Peyer's patch (tissue), 4 donors: ENCODE measurements at regions not wholly inside any gene's neighbourhood (a gene's known extent, or its start where the extent isn't known, plus 50 kb on each side); places are given as distances from the start of the nearest gene placed in this dataset.

Experiments
- DNase-seq, 3 donors: peaks; one replicate each; pipeline ENCODE4 v3.0.0-alpha.2; 2017 to 2019
- H3K27ac ChIP-seq, 4 donors: fragments of 200-600 bp; sonication (generic); one replicate each; pipeline ENCODE4 v1.5.1; 2016 to 2019
- H3K27me3 ChIP-seq, 2 donors: fragments of 200-600 bp; sonication (generic); one replicate each; pipeline ENCODE4 v1.5.1; 2019
- H3K36me3 ChIP-seq, 3 donors: fragments of 200-600 bp; sonication (generic); one replicate each; pipeline ENCODE4 v1.5.1; 2016 to 2019
- H3K4me1 ChIP-seq, 4 donors: fragments of 200-600 bp; sonication (generic); one replicate each; pipeline ENCODE4 v1.5.1; 2016 to 2019
- H3K4me3 ChIP-seq, 4 donors: fragments of 200-600 bp; sonication (generic); 1 replicate in 3 of 4; 2 replicates in 1 of 4; pipeline ENCODE4 v1.5.1; 2016 to 2019; ENCODE audit warnings: mild to moderate bottlenecking in 1 of 4
- H3K9me3 ChIP-seq, 4 donors: fragments of 200-600 bp; sonication (generic); one replicate each; pipeline ENCODE4 v1.5.1; 2016 to 2019; ENCODE audit warnings: mild to moderate bottlenecking in 1 of 4
- CTCF ChIP-seq, 6 experiments: fragments of 450-650 bp in 4 of 6; fragments of 200-600 bp in 2 of 6; sonication (generic) in 1 of 6; IDR thresholded peaks; one replicate each; pipeline ENCODE4 v1.5.1; 2017 to 2019; ENCODE audit warnings: antibody characterized with exemption in 6 of 6, mild to moderate bottlenecking in 3 of 6, moderate library complexity in 1 of 6
- POLR2A ChIP-seq, 2 donors: fragments of 450-650 bp; IDR thresholded peaks; one replicate each; pipeline ENCODE4 v1.5.1; 2017; ENCODE audit warnings: antibody characterized with exemption in 2 of 2, mild to moderate bottlenecking in 2 of 2, moderate library complexity in 2 of 2

GRCh38 chr4:178068136-178068535 lies 625.9 kb upstream of the AGA start:
- TF ChIP-seq POLR2A (IDR thresholded peaks at IDR 0.05), result no peak
- TF ChIP-seq CTCF (IDR thresholded peaks at IDR 0.05), result no peak
- Histone ChIP-seq H3K4me3 (no peak overlapping the region), H3K27ac (no peak overlapping the region), H3K27me3 (no peaks in the 10 kb centered on the region), H3K36me3 (no peaks in the 10 kb centered on the region), H3K4me1 (no peaks in the 10 kb centered on the region), H3K9me3 (no peaks in the 10 kb centered on the region)
- DNase-seq, result no peak

GRCh38 chr4:178070163-178070562 lies 627.9 kb upstream of the AGA start:
- Histone ChIP-seq H3K9me3 (no peaks in the 10 kb centered on the region), H3K27me3 (no peaks in the 10 kb centered on the region), H3K27ac (no peak overlapping the region), H3K36me3 (no peaks in the 10 kb centered on the region), H3K4me1 (no peaks in the 10 kb centered on the region), H3K4me3 (no peak overlapping the region)
- no peak for DNase-seq
- TF ChIP-seq POLR2A (IDR thresholded peaks at IDR 0.05) (no peak), CTCF (IDR thresholded peaks at IDR 0.05) (no peak)

GRCh38 chr4:178080312-178080711 lies 638.1 kb upstream of the AGA start:
- no peaks in the 10 kb centered on the region for H3K36me3 ChIP-seq
- H3K27me3 ChIP-seq, result no peaks in the 10 kb centered on the region
- no peak for TF ChIP-seq CTCF (IDR thresholded peaks at IDR 0.05)
- no peak for TF ChIP-seq POLR2A (IDR thresholded peaks at IDR 0.05)
- no peaks in the 10 kb centered on the region for H3K9me3 ChIP-seq
- H3K4me3 ChIP-seq, result no peak overlapping the region
- H3K27ac ChIP-seq, result no peak overlapping the region
- H3K4me1 ChIP-seq, result no peaks in the 10 kb centered on the region
- no peak for DNase-seq

GRCh38 chr4:178081176-178081575 lies 638.9 kb upstream of the AGA start:
- no peaks in the 10 kb centered on the region for H3K36me3 ChIP-seq
- no peak for TF ChIP-seq CTCF (IDR thresholded peaks at IDR 0.05)
- no peak for TF ChIP-seq POLR2A (IDR thresholded peaks at IDR 0.05)
- no peaks in the 10 kb centered on the region for H3K27me3 ChIP-seq
- DNase-seq, result no peak
- H3K27ac ChIP-seq, result no peak overlapping the region
- H3K9me3 ChIP-seq, result no peaks in the 10 kb centered on the region
- H3K4me3 ChIP-seq, result no peak overlapping the region
- no peaks in the 10 kb centered on the region for H3K4me1 ChIP-seq

- no peak for DNase-seq
- TF ChIP-seq POLR2A (IDR thresholded peaks at IDR 0.05), result no peak
- no peaks in the 10 kb centered on the region for H3K27me3 ChIP-seq
- no peak overlapping the region for H3K4me3 ChIP-seq
- no peaks in the 10 kb centered on the region for H3K36me3 ChIP-seq
- H3K27ac ChIP-seq, result no peak overlapping the region
- no peaks in the 10 kb centered on the region for H3K4me1 ChIP-seq
- no peaks in the 10 kb centered on the region for H3K9me3 ChIP-seq
Measured at GRCh38 chr4:178081896-178082295, 639.7 kb upstream of the AGA start.

GRCh38 chr4:178082906-178083305 lies 640.7 kb upstream of the AGA start:
- DNase-seq, result no peak
- no peak overlapping the region for H3K27ac ChIP-seq
- no peaks in the 10 kb centered on the region for H3K27me3 ChIP-seq
- TF ChIP-seq POLR2A (IDR thresholded peaks at IDR 0.05) (no peak), CTCF (IDR thresholded peaks at IDR 0.05) (no peak)
- no peaks in the 10 kb centered on the region for H3K4me1 ChIP-seq
- no peaks in the 10 kb centered on the region for H3K36me3 ChIP-seq
- H3K4me3 ChIP-seq, result no peak overlapping the region
- no peaks in the 10 kb centered on the region for H3K9me3 ChIP-seq
